ENCODE measurements at regions not wholly inside any gene's neighbourhood (a gene's known extent, or its start where the extent isn't known, plus 50 kb on each side); places are given as distances from the start of the nearest gene placed in this dataset.

- no peak for DNase-seq
- TF ChIP-seq CTCF (IDR thresholded peaks at IDR 0.05; ENCODE audit: low read depth, low read length) = no peak
- no peaks in the 10 kb centered on the region for H3K9me3 ChIP-seq
- H3K27me3 ChIP-seq = no peaks in the 10 kb centered on the region
- no peak overlapping the region for H3K4me3 ChIP-seq (ENCODE audit: low read depth, low read length)
- no peaks in the 10 kb centered on the region for H3K4me1 ChIP-seq
- no peaks in the 10 kb centered on the region for H3K36me3 ChIP-seq
Measured at GRCh38 chr17:22569459-22570143, 877.3 kb downstream of the KCNJ18 start.

GRCh38 chr17:22570144-22570845 lies 878.0 kb downstream of the KCNJ18 start:
- no peaks in the 10 kb centered on the region for H3K27me3 ChIP-seq
- no peaks in the 10 kb centered on the region for H3K4me1 ChIP-seq
- no peak for DNase-seq
- no peak overlapping the region for H3K4me3 ChIP-seq (ENCODE audit: low read depth, low read length)
- H3K9me3 ChIP-seq = no peaks in the 10 kb centered on the region
- no peak for TF ChIP-seq CTCF (IDR thresholded peaks at IDR 0.05; ENCODE audit: low read depth, low read length)
- no peaks in the 10 kb centered on the region for H3K36me3 ChIP-seq

GRCh38 chr17:22599322-22599721 lies 907.0 kb downstream of the KCNJ18 start:
- Histone ChIP-seq H3K36me3 (no peaks in the 10 kb centered on the region), H3K27me3 (no peaks in the 10 kb centered on the region), H3K4me3 (ENCODE audit: low read depth, low read length) (no peak overlapping the region), H3K9me3 (no peaks in the 10 kb centered on the region), H3K4me1 (no peaks in the 10 kb centered on the region)
- DNase-seq = no peak
- no peak for TF ChIP-seq CTCF (IDR thresholded peaks at IDR 0.05; ENCODE audit: low read depth, low read length)

GRCh38 chr17:22600644-22601298 lies 908.4 kb downstream of the KCNJ18 start:
- DNase-seq = peak; percentile 4
- H3K36me3 ChIP-seq = no peaks in the 10 kb centered on the region
- H3K27me3 ChIP-seq = no peaks in the 10 kb centered on the region
- no peaks in the 10 kb centered on the region for H3K4me1 ChIP-seq
- H3K9me3 ChIP-seq = no peaks in the 10 kb centered on the region
- TF ChIP-seq CTCF (IDR thresholded peaks at IDR 0.05; ENCODE audit: low read depth, low read length) = peak; percentile 22; the same call in 1 of the 2 replicates
- no peak overlapping the region for H3K4me3 ChIP-seq (ENCODE audit: low read depth, low read length)

Measured in BE2C (cell line).